Subcutaneous abdominal adipose tissue (tissue), 5 donors: ENCODE measurements at regions not wholly inside any gene's neighbourhood (a gene's known extent, or its start where the extent isn't known, plus 50 kb on each side); places are given as distances from the start of the nearest gene placed in this dataset.

Experiments
- H3K27ac ChIP-seq: one replicate; pipeline ENCODE4 v1.7.0; 2013; ENCODE audit warnings: low read depth, mild to moderate bottlenecking, inconsistent platforms, low read length, moderate library complexity
- H3K27me3 ChIP-seq, 5 donors: one replicate each; pipeline ENCODE4 v1.7.0; 2013; ENCODE audit warnings: low read length in 5 of 5, inconsistent platforms in 1 of 5; ENCODE audit not compliant: control insufficient read depth in 5 of 5, insufficient read depth in 4 of 5
- H3K36me3 ChIP-seq, 5 donors: one replicate each; pipeline ENCODE4 v1.7.0; 2013; ENCODE audit warnings: low read length in 5 of 5; ENCODE audit not compliant: control insufficient read depth in 5 of 5, insufficient read depth in 5 of 5
- H3K4me1 ChIP-seq, 5 donors: one replicate each; pipeline ENCODE4 v1.7.0; 2013; ENCODE audit warnings: low read length in 5 of 5, mild to moderate bottlenecking in 3 of 5, moderate library complexity in 1 of 5; ENCODE audit not compliant: control insufficient read depth in 5 of 5, insufficient read depth in 5 of 5
- H3K4me3 ChIP-seq, 5 donors: one replicate each; pipeline ENCODE4 v1.7.0; 2013; ENCODE audit warnings: low read length in 5 of 5, low read depth in 1 of 5
- H3K9ac ChIP-seq, 5 donors: one replicate each; pipeline ENCODE4 v1.7.0; 2013; ENCODE audit warnings: low read length in 5 of 5, mild to moderate bottlenecking in 4 of 5, moderate library complexity in 3 of 5
- H3K9me3 ChIP-seq, 5 donors: one replicate each; pipeline ENCODE4 v1.7.0; 2013; ENCODE audit warnings: low read length in 5 of 5; ENCODE audit not compliant: control insufficient read depth in 5 of 5
- donor health status: healthy.
- donor health status: healthy.
- donor health status: healthy.
- donor health status: healthy.
- donor health status: healthy.

DNA sequence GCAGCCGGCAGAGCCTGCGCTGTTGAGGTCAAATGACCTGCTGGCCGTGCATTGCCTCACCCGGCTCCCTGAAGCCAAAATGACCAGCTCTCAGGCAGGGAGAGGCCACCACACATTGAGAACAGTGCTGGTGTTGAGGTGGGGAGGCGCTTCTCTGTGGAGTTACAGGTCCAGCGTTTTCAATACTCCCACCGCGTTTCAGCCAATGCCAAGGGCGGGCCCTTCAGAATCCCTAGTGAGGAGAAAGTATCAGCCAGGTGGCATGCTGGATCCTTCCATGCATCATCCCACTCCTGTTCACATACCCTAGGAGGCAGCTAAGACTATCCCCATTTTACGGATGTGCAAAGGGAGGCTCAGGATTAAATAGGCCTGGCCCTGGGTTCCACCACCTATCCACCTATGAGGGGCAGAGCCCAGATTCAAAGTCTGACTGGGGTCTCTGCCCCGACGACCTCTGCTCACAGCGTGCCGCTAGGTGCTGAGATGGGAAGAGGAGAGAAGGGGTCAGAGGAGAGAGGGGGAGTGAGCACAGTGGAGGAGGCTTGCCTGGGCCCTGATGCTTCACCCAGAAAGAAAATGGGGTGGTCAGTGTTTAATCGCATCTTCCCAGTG is 137.6 kb upstream of the ID2 start:
- H3K9me3 ChIP-seq: no peaks in the 10 kb centered on the region
- peaks cover 14 to 69% (median 54%) of the 10 kb centered on the region in 5 donors for H3K4me1 ChIP-seq
- H3K27me3 ChIP-seq: no peaks in the 10 kb centered on the region
- H3K36me3 ChIP-seq: no peaks in the 10 kb centered on the region
- H3K27ac ChIP-seq: peak overlapping the region; percentile 79
- peak overlapping the region in 2 of 5 donors; percentile 25 to 41 for H3K4me3 ChIP-seq
- H3K9ac ChIP-seq: peak overlapping the region in 3 of 5 donors; percentile 23 to 72 (median 30)

DNA sequence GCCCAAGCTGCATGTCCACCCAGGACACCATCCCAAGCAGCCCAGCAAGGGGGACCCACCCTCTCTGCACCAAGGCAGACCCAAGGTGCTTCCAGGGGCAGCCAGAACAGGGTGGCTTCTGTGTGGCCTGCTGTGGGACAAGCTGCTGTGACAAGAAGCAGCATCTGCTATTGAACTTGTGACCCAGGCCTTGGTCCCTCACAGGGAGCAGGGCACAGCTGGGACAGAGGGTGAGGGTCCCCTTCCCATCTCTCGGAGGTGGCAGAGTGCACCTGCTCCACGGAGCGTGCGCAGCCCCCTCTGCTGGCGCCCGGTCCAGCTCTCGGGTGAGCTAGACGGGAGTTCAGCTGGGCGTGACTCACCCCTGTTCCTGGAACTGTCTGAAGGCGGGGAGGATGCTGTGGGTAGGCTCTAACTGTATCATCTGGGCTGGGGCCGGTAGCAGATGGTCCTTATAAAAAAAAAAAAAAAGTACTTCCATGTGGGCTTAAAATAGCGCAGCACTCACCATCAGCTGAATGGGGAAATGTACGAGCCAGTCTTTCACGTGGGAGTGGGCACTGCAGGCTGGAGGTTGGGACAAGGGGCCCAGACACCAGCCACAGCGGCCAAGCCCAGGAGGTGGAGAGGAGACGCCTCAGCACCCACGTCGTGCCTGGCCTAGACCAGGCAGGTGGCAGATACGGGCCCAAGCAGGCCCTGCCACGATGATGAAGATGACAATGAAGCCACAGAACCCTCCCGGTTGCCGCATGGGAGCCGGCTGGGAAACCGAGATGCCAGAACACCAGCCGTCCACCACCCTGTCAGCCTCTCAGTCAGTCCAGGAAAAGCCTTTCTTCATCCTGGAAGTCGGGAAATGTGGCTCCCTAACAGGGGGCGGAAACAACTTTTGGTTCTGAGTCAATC is 136.8 kb upstream of the ID2 start:
- no peaks in the 10 kb centered on the region for H3K36me3 ChIP-seq
- H3K27me3 ChIP-seq: no peaks in the 10 kb centered on the region
- no peak overlapping the region for H3K27ac ChIP-seq
- peaks cover 8 to 62% (median 47%) of the 10 kb centered on the region in 5 donors for H3K4me1 ChIP-seq
- H3K9me3 ChIP-seq: no peaks in the 10 kb centered on the region
- peak overlapping the region in 2 of 5 donors; percentile 13 to 38 for H3K9ac ChIP-seq
- H3K4me3 ChIP-seq: peak overlapping the region in 1 of 5 donors; percentile 41

DNA sequence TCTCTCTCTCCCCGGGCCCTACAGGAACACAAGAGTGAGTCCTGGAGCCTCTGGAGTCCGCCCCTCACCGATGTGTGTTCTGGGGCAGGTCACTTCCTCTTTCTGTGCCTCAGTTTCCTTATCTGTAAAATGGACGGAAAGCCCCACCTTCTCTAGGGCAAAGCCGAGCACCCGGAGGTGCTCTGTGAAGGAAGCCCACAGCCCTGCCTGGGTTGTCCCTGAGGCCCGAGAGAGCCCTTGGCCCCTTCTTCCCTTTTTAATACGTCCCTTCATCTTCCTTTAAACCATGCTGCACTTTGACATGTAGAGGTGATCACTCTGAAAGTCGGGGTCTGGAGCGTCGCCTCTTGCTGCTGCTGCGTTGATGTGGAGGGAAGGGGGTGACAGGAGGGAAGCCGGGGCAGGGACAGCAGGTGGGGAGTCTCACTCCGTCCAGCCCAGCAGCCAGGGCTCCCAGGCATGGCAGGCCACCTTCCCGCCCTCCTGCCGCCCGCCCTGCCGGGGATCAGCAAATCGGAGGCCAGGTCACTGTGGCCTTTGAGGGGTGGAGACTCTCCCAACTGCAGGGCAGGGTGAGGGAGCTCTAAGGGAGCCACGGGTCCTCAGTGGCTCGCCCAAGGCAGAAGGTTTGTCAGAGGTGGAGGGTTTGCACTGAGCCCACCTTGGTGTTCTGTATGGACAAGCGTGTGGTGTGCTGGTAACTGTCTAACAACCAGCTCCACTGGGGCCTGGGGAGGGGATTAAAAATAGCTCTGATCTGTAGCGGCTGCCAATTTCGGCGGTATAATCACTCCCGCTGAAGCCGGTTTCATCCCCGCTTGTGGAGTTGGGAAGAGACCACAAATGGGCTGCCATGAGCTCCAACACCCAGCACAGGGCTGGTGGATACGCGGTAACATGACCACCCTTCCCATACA is 135.9 kb upstream of the ID2 start:
- no peaks in the 10 kb centered on the region for H3K36me3 ChIP-seq
- H3K27ac ChIP-seq: no peak overlapping the region

DNA sequence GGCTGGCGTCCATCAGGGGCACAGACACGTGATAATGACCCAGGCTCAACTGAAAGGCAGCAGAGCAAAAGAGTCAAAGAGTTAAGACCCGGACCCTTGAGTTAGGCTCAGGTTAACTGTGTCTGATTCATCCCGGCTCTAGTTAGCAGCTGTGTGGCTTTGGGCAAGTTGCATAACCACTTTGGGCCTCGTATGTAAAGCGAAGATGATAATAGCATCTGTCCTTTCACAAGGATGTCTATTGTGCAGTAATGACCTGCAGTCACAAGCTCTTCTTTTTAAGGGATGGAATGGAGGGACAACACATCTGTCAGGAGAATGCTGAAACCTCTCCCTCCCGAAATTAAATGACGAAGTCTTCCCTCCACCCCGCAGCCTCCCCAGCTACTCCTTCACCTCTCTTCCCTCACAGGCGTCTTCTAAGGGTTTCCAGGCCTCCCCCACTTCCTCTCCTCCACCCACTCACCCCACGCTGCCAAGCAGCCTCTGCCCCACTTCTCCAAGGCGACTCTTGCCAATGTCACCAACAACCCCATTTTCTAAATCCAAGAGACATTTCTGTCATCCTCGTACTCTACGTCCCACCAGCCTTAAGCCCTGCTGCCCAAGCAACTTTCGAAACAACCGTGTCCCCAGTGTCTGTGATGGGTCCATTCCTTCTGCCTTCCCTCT is 135.1 kb upstream of the ID2 start:
- Histone ChIP-seq H3K27me3 (no peaks in the 10 kb centered on the region), H3K4me1 (peaks cover 6 to 51% (median 36%) of the 10 kb centered on the region in 5 donors), H3K9me3 (no peaks in the 10 kb centered on the region), H3K4me3 (no peak overlapping the region), H3K27ac (no peak overlapping the region), H3K9ac (no peak overlapping the region), H3K36me3 (no peaks in the 10 kb centered on the region)

More for the DNA sequence above, 135.9 kb upstream of the ID2 start:
- H3K9ac ChIP-seq: no peak overlapping the region
- no peaks in the 10 kb centered on the region for H3K27me3 ChIP-seq
- H3K4me1 ChIP-seq: peaks cover 6 to 53% (median 38%) of the 10 kb centered on the region in 5 donors
- no peaks in the 10 kb centered on the region for H3K9me3 ChIP-seq
- no peak overlapping the region for H3K4me3 ChIP-seq

DNA sequence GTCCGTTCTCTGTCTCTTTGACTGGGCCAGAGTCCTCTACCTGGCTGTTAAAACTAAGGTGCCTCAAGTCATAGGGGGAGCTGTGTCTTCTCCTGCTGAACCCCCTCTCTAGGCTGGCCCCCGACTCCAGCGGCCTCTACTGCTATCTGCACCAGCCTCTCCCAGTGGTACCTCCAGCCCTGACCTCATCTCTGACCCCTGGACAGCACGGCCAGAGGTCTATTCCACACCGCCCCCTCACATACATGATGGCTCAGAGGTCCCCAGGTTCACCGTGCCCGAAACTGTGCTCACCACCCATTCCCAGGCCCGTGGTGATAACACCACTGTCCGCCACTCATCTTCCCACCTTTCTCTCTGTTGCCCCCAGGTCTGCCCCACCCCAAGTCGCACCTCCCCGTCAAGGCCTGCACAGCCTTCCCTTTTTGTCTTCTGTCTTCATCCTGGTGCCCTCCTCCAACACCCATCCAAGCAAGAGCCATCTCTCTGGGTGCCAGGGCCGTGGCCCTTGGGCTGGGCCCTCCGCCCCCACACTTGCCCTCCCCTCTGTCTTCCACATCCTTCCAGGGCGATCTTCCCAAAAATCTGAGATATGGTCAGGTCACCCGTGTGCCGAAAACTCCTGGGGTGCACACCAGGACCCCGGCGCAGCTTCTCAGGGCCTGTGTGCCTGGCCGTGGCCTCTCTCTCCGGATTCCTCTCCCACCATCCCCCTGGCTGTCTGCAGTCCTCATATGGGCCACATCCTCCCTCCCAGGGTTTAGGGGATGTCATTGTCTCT is 134.4 kb upstream of the ID2 start:
- no peak overlapping the region for H3K9ac ChIP-seq
- peaks cover 6 to 45% (median 35%) of the 10 kb centered on the region in 5 donors for H3K4me1 ChIP-seq
- H3K4me3 ChIP-seq: no peak overlapping the region
- H3K9me3 ChIP-seq: no peaks in the 10 kb centered on the region
- no peak overlapping the region for H3K27ac ChIP-seq
- H3K27me3 ChIP-seq: no peaks in the 10 kb centered on the region
- no peaks in the 10 kb centered on the region for H3K36me3 ChIP-seq

DNA sequence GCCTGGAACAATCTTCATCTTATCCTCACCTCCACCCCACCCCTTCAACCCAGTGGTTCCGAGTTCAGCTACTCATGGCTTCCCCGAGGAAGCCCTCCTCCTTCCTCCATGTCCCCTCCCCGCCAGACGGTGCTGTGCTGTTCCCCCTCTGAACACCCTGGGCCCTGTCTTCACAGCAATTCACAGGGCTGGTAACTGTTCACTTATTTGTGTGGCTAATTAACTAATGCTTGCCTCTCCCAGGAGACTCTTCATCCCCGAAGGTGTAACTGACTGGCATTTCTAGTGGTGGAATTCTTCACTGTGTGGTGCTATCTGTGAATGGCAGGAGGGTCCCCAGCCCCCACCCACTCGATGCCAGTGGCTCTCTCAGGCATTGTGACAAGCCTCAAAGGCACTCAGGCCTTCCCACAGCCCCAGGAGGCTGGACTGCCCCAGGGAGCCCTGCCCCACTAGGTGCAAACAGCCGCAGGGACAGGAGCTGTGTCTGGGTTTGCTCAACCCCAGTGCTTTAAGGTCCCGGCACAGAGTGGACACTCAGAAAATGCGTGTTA is 133.7 kb upstream of the ID2 start:
- H3K36me3 ChIP-seq: no peaks in the 10 kb centered on the region
- peaks cover 6 to 38% (median 28%) of the 10 kb centered on the region in 5 donors for H3K4me1 ChIP-seq
- H3K27ac ChIP-seq: no peak overlapping the region
- no peak overlapping the region for H3K4me3 ChIP-seq
- no peaks in the 10 kb centered on the region for H3K9me3 ChIP-seq
- no peaks in the 10 kb centered on the region for H3K27me3 ChIP-seq
- H3K9ac ChIP-seq: no peak overlapping the region

DNA sequence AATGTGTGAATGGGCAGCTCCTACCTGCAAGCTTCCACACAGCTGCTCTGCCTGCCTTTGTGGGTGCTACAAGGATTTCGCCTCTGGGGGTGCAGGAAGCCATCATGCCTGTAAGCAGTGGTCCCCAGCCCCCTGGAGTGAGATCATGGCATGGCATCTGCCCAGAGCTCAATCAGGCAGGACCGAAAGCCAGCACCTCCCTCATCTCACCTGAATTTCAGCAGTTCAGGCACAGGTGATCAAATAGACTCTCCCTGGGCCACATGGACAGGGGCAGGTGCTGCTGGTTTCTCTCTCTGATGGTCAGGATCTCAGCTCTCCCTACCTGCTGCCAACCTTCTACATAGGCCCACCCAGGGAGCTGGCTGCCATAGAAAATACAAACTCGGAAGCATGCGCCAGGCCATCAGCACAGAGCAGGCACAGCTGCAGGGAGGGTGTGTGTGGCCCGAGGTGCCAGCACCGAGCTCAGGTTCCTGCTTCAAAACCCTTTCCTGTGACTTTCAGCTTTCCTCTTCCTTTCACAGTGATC is 133.2 kb upstream of the ID2 start:
- Histone ChIP-seq H3K36me3 (no peaks in the 10 kb centered on the region), H3K4me1 (peaks cover 6 to 33% (median 23%) of the 10 kb centered on the region in 5 donors), H3K9me3 (no peaks in the 10 kb centered on the region), H3K9ac (no peak overlapping the region), H3K27me3 (no peaks in the 10 kb centered on the region), H3K4me3 (no peak overlapping the region), H3K27ac (no peak overlapping the region)

DNA sequence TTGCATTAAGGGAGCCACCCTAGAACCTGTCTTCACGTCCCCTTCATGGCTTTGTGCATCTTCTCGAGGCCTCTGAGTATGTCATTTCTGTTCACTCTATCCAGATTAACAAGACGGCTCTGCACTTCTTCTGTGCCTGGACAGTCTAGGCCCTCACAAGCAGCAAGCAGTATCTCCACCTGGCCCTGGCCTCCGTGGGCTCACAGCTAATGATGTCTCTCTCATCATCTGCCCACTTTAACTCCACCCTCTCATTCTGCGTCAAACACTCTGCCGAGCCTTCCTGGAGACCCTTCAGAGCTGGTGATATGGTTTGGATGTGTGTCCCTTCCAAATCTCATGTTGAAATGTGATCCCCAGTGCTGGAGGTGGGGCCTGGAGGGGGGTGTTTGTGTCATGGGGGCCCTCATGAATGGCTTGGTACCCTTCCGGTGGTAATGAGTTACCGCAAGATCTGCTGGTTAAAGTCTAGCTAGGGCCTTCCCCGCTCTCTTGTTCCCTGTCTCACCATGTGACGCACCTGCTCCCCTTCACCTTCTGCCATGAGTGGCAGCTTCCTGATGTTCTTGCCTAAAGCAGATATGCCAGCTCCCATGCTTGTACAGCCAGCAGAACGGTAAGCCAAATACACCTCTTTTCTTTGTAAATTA is 132.5 kb upstream of the ID2 start:
- Histone ChIP-seq H3K4me3 (no peak overlapping the region), H3K27ac (no peak overlapping the region), H3K9ac (no peak overlapping the region), H3K36me3 (no peaks in the 10 kb centered on the region), H3K27me3 (no peaks in the 10 kb centered on the region), H3K9me3 (no peaks in the 10 kb centered on the region), H3K4me1 (peaks cover 2 to 26% (median 16%) of the 10 kb centered on the region in 5 donors)
